BE2C (cell line): ENCODE measurements at regions not wholly inside any gene's neighbourhood (a gene's known extent, or its start where the extent isn't known, plus 50 kb on each side); places are given as distances from the start of the nearest gene placed in this dataset.

ENCODE experiments used
- DNase-seq: peaks from one replicate; pipeline ENCODE4 v3.0.0-alpha.2; 2020
- H3K27me3 ChIP-seq: fragments of 250-450 bp; sonication (Bioruptor Pico); 2 replicates; pipeline ENCODE4 v1.5.1; 2020; ENCODE audit warnings: mild to moderate bottlenecking
- H3K36me3 ChIP-seq: fragments of 250-450 bp; sonication (Bioruptor Pico); 2 replicates; pipeline ENCODE4 v1.5.1; 2020; ENCODE audit warnings: mild to moderate bottlenecking
- H3K4me1 ChIP-seq: fragments of 250-450 bp; sonication (Bioruptor Pico); 2 replicates; pipeline ENCODE4 v1.5.1; 2020
- H3K4me3 ChIP-seq: 2 replicates; pipeline ENCODE4 v1.5.1; 2011; ENCODE audit warnings: low read depth, low read length
- H3K9me3 ChIP-seq: fragments of 250-450 bp; sonication (Bioruptor Pico); 2 replicates; pipeline ENCODE4 v1.5.1; 2020
- TF ChIP-seq, protein P1 (sequence below): IDR thresholded peaks from 2 replicates; pipeline ENCODE4 v1.5.1; 2012; ENCODE audit warnings: mild to moderate bottlenecking, low read depth, low read length

DNA sequence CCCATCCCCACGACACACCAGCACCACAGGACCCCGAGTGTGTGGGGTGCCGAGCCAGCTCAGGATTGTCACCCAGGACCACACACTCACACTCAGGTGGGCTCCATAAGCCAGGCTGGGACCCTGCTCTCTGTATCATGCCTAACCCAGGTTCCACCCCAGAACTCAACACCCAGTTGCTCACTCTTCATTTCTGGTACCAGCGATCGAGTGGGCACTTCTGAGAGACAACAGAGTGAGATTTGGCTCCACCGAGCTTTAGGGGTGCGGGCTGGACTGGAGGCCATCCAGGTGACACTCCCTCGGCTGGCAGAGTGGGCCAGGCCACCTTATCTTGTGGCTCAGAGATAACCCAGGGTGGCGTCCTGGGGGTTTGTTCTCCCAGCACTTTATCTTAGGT is 1323.8 kb downstream of the BRD1 start:
- Histone ChIP-seq H3K36me3 (no peaks in the 10 kb centered on the region), H3K4me3 (no peak overlapping the region), H3K4me1 (no peaks in the 10 kb centered on the region), H3K27me3 (no peaks in the 10 kb centered on the region), H3K9me3 (peaks cover 8% of the 10 kb centered on the region; the same call in 1 of the 2 replicates)
- no peak for DNase-seq
- TF ChIP-seq, protein P1, sequence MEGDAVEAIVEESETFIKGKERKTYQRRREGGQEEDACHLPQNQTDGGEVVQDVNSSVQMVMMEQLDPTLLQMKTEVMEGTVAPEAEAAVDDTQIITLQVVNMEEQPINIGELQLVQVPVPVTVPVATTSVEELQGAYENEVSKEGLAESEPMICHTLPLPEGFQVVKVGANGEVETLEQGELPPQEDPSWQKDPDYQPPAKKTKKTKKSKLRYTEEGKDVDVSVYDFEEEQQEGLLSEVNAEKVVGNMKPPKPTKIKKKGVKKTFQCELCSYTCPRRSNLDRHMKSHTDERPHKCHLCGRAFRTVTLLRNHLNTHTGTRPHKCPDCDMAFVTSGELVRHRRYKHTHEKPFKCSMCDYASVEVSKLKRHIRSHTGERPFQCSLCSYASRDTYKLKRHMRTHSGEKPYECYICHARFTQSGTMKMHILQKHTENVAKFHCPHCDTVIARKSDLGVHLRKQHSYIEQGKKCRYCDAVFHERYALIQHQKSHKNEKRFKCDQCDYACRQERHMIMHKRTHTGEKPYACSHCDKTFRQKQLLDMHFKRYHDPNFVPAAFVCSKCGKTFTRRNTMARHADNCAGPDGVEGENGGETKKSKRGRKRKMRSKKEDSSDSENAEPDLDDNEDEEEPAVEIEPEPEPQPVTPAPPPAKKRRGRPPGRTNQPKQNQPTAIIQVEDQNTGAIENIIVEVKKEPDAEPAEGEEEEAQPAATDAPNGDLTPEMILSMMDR, result no peak

DNA sequence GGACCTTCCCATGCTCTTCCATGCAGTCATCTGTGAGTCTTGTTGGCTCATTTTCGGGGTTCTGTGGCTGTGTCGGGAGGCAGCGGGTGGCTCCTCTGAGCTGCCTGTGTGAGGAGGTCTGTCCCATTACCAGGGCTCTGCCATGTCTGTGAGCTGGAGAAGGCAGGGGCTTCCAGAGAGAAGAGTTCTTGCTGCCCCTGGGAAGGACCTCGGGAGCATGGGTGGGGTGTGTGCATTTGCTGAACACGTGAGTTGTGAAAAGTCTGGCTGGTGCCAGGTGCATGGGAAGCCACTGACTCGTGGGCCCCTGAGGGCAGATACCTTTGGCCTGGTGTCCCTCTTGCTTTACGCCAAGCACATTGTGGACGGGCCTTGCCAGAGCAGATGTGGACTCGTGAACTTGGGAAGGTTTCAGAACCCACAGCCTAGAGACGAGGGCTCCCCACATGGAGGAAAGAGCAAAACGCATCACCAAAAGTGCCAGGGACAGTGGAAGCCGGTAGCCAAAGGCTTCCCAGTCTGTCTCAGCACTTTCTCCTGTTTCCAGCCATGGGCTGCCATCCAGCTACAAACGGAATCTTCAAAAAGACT is 1324.5 kb downstream of the BRD1 start:
- Histone ChIP-seq H3K36me3 (no peaks in the 10 kb centered on the region), H3K27me3 (no peaks in the 10 kb centered on the region), H3K4me3 (no peak overlapping the region), H3K9me3 (peaks cover 8% of the 10 kb centered on the region; the same call in 1 of the 2 replicates), H3K4me1 (no peaks in the 10 kb centered on the region)
- TF ChIP-seq, protein P1, result no peak
- no peak for DNase-seq

DNA sequence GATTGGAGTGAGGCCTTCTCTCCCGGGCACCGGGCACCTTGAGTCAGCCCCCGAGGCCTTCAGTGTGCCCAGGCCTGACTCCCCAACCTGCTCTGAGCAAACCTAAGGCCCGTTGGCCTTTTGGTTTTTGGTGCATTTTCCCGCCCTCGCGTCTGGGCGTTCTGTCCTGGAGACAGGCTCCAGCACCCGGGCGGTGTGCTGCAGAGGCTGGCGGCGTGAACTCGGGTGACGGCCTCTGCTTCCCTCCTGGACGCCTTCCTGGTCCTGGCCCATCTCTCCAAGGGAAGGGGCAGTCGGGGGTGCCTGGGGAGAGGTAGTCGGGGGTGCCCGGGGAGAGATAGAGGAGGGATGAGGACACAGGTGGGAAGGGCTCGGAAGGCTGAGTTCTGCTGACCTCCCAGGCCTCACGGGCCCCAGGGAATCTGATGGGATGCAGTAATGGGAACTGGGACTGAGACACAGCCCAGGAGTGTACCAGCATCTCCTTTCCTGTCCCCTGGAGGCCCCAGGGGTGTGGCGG is 1326.4 kb downstream of the BRD1 start:
- TF ChIP-seq, protein P1, result no peak
- Histone ChIP-seq H3K36me3 (no peaks in the 10 kb centered on the region), H3K27me3 (no peaks in the 10 kb centered on the region), H3K4me1 (no peaks in the 10 kb centered on the region), H3K9me3 (peaks cover 8% of the 10 kb centered on the region; the same call in 1 of the 2 replicates), H3K4me3 (no peak overlapping the region)
- no peak for DNase-seq

DNA sequence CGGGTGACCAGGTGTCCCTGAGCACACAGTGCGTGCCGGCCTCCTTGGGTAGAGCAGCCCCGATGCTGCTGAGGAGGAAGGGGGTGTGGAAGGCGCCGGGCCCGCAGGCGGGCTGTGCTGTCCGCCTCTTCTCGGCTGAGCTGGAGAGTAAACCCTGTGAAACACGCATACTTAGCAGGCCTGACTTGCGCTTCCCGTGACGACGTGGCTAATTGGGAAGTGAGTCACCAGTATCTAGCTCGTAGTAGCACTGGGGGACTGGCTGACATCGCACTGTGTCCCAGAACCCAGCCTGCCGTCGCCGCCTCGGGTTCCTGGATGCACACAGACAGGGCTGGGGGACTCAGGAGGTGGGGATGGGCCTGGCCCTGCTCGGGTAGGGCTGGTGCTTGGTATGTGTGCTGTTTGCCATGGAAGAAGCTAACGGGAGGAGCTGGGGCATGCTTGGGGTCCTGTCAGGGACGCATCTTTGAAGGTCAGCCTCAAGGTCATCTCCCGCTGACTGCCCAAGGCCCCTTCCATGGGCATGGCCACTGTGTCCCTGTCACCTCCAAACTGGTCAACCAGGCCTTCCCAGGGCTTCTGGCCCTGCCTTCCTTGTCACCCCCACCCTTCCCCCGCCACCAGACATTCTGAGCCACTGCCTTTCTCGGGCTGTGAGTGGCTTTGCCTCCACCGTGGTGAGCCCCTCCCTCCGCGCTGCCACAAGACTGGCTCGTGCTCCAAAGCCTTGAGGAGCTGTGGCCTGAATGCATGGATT is 1327.0 kb downstream of the BRD1 start:
- TF ChIP-seq, protein P1, result no peak
- Histone ChIP-seq H3K9me3 (peaks cover 8% of the 10 kb centered on the region; the same call in 1 of the 2 replicates), H3K4me1 (no peaks in the 10 kb centered on the region), H3K27me3 (no peaks in the 10 kb centered on the region), H3K36me3 (no peaks in the 10 kb centered on the region), H3K4me3 (no peak overlapping the region)
- DNase-seq, result no peak

DNA sequence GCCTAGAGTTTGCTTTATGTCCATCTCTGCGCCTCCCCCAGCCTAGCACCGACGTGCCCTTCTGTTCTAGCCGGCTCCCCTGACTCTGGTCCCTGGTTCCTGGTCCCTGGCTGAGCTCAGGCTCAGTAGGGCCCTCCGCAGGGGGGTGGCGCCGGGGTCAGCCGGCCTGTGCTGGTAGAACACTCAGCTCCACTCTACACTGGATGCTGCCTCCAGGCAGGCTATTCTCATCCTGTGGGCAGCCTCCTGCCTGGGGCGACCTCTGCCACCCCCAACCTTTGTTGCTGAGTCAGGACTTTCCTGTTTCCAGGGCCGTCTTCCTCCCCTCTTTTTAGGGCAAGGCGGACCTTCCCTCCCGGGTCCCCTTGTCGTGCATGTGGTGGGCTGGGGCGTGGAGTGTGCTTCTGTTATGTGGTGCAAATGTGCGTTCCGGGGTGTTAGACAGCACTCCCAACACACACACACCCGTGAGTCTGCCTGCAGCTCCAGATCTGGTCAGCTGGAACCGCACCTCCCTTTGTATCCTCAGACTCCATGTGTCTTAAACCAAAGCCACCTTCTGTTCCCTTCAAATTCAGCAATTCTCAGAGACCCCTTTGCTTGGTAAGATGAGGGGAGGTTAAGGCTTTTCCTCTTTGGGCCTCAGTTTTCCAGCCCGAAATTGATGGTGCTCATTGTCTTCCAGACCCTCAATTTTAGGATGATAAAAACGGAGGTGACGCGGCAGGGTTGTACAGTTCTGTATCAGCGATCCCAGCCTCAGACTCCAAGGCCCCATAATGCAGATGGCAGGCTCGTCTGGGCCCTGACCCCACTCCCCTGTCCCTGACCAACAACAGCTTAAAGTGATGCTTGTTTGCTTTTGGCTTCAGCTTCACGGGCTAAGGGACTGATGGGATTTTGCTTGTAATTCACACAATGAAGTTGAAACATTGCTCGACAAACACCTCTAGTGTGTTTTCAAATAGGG is 1327.9 kb downstream of the BRD1 start:
- no peak for DNase-seq
- TF ChIP-seq, protein P1, result no peak
- H3K27me3 ChIP-seq, result no peaks in the 10 kb centered on the region
- H3K4me3 ChIP-seq, result no peak overlapping the region
- no peaks in the 10 kb centered on the region for H3K4me1 ChIP-seq
- H3K9me3 ChIP-seq, result peaks cover 8% of the 10 kb centered on the region; the same call in 1 of the 2 replicates
- no peaks in the 10 kb centered on the region for H3K36me3 ChIP-seq
